Sigmoid colon (tissue), 6 donors: ENCODE measurements at regions not wholly inside any gene's neighbourhood (a gene's known extent, or its start where the extent isn't known, plus 50 kb on each side); places are given as distances from the start of the nearest gene placed in this dataset.

Experiments
- DNase-seq: peaks from one replicate; pipeline ENCODE4 v3.0.0-alpha.2; 2019
- H3K27ac ChIP-seq, 4 donors: fragments of 200-600 bp; sonication (generic); one replicate each; pipeline ENCODE4 v1.5.1; 2016 to 2019; ENCODE audit warnings: mild to moderate bottlenecking in 1 of 4
- H3K27me3 ChIP-seq, 3 donors: fragments of 200-600 bp; sonication (generic); one replicate each; pipeline ENCODE4 v1.5.1; 2019; ENCODE audit warnings: mild to moderate bottlenecking in 1 of 3
- H3K36me3 ChIP-seq, 4 donors: fragments of 200-600 bp; sonication (generic); one replicate each; pipeline ENCODE4 v1.5.1; 2016 to 2019
- H3K4me1 ChIP-seq, 4 donors: fragments of 200-600 bp; sonication (generic); one replicate each; pipeline ENCODE4 v1.5.1; 2017 to 2019
- H3K4me3 ChIP-seq, 4 donors: fragments of 200-600 bp; sonication (generic); one replicate each; pipeline ENCODE4 v1.5.1; 2017 to 2019; ENCODE audit warnings: mild to moderate bottlenecking in 2 of 4, moderate library complexity in 1 of 4
- H3K9me3 ChIP-seq, 4 donors: fragments of 200-600 bp in 3 of 4; sonication (generic) in 3 of 4; one replicate each; pipeline versions ENCODE4 v1.5.1 to v1.6.1; 2013 to 2019
- CTCF ChIP-seq, 4 experiments: fragments of 450-650 bp in 3 of 4; fragments of 200-600 bp in 1 of 4; IDR thresholded peaks; one replicate each; pipeline ENCODE4 v1.5.1; 2016 to 2019; ENCODE audit warnings: antibody characterized with exemption in 4 of 4, mild to moderate bottlenecking in 3 of 4, moderate library complexity in 2 of 4
- EP300 ChIP-seq, 4 donors: sonication (generic); formaldehyde crosslinking; IDR thresholded peaks; one replicate each; pipeline ENCODE4 v1.6.1; 2017; ENCODE audit warnings: antibody characterized with exemption in 4 of 4
- POLR2A ChIP-seq, 2 donors: fragments of 450-650 bp; IDR thresholded peaks; one replicate each; pipeline ENCODE4 v1.6.1; 2016; ENCODE audit warnings: antibody characterized with exemption in 2 of 2, mild to moderate bottlenecking in 2 of 2, moderate library complexity in 2 of 2
- POLR2AphosphoS5 ChIP-seq, 4 donors: sonication (generic); formaldehyde crosslinking; IDR thresholded peaks; one replicate each; pipeline ENCODE4 v1.6.1; 2017; ENCODE audit warnings: antibody characterized with exemption in 4 of 4
- WGBS, 2 donors: extraction: QIAGEN DNeasy Blood & Tissue Kit; methylation state at CpG; one replicate each; pipeline ENCODE4 v1.1.7; 2013; 5-methylcytosine and 5-hydroxymethylcytosine counted together
- intact Hi-C: fragments of 100-400 bp; cut with DNase I; formaldehyde crosslinking; loops from one replicate; pipeline ENCODE4 v1.15.1; 2023
- donor health status: healthy with polysubstance abuse.
- donor health status: healthy.

- no peaks in the 10 kb centered on the region for H3K36me3 ChIP-seq
- peaks cover 0 to 5% (median 0%) of the 10 kb centered on the region in 4 donors for H3K4me1 ChIP-seq
- TF ChIP-seq POLR2AphosphoS5 (IDR thresholded peaks at IDR 0.05) (no peak), CTCF (IDR thresholded peaks at IDR 0.05) (no peak), EP300 (IDR thresholded peaks at IDR 0.05) (no peak), POLR2A (IDR thresholded peaks at IDR 0.05) (no peak)
- intact Hi-C loops = no loop called here
- 70 to 77% methylated on average over 2 of the region's 2 CpGs for WGBS, 2 donors
- H3K9me3 ChIP-seq = no peaks in the 10 kb centered on the region
- H3K27me3 ChIP-seq = no peaks in the 10 kb centered on the region
- DNase-seq = no peak
- no peak overlapping the region for H3K27ac ChIP-seq
- H3K4me3 ChIP-seq = no peak overlapping the region
Observed at GRCh38 chr1:163421701-163422100, 99.9 kb downstream of the NUF2 start.

GRCh38 chr1:163422738-163423404 lies 101.1 kb downstream of the NUF2 start:
- Histone ChIP-seq H3K27ac (no peak overlapping the region), H3K9me3 (no peaks in the 10 kb centered on the region), H3K4me1 (peaks cover 0 to 5% (median 0%) of the 10 kb centered on the region in 4 donors), H3K36me3 (no peaks in the 10 kb centered on the region), H3K4me3 (no peak overlapping the region), H3K27me3 (no peaks in the 10 kb centered on the region)
- intact Hi-C loops = no loop called here
- WGBS, 2 donors = 94 to 96% methylated on average over 27 of the region's 27 CpGs
- TF ChIP-seq CTCF (IDR thresholded peaks at IDR 0.05) = no peak
- no peak for TF ChIP-seq POLR2A (IDR thresholded peaks at IDR 0.05)
- TF ChIP-seq POLR2AphosphoS5 (IDR thresholded peaks at IDR 0.05) = no peak
- TF ChIP-seq EP300 (IDR thresholded peaks at IDR 0.05) = no peak
- no peak for DNase-seq

DNA sequence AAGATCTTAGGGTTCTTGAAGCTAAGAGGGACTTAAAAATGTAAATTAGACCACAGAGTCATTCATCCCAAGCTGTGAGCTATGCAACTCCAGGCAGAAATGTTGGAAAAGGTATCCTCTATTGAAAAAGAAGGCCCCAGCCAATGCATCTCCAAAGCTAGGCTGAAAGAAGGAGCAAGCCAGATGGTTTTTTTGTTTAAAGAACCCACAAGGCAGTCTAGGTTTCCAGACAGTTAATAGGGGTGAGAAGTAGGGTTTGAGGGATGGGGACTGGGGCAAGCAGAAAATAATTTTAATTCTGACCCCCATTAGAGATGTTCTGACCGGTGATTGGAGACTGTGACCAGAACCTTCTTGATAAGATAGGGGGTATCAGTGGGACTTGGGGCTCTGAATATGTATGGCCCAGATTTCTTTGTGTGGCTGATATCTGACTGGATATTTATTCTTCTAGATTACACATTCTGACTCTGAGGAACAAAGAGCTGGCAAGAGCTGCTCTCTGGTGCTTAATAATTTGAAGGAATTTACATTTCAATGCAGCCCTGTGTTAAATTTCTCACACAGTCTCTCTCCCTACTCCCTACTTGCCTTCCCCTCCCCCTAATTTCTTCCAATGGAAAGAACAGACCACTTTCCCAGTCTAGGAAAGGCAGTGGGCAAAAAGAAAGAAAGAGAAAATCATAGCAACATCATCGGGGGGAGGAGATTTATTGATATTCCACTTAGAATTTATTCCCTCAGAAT lies 104.9 kb downstream of the NUF2 start:
- Histone ChIP-seq H3K4me1 (peaks cover 0 to 2% (median 0%) of the 10 kb centered on the region in 4 donors), H3K27me3 (no peaks in the 10 kb centered on the region), H3K36me3 (no peaks in the 10 kb centered on the region), H3K4me3 (no peak overlapping the region), H3K27ac (no peak overlapping the region), H3K9me3 (peaks cover 0 to 2% (median 0%) of the 10 kb centered on the region in 4 donors)
- 85 to 87% methylated on average over 2 of the region's 2 CpGs for WGBS, 2 donors
- no peak for DNase-seq
- intact Hi-C loops = no loop called here
- TF ChIP-seq POLR2AphosphoS5 (IDR thresholded peaks at IDR 0.05) (no peak), POLR2A (IDR thresholded peaks at IDR 0.05) (no peak), CTCF (IDR thresholded peaks at IDR 0.05) (no peak), EP300 (IDR thresholded peaks at IDR 0.05) (no peak)

- intact Hi-C loops = no loop called here
- DNase-seq = no peak
- Histone ChIP-seq H3K4me1 (no peaks in the 10 kb centered on the region), H3K27me3 (no peaks in the 10 kb centered on the region), H3K4me3 (no peak overlapping the region), H3K36me3 (no peaks in the 10 kb centered on the region), H3K27ac (no peak overlapping the region), H3K9me3 (peaks cover 0 to 2% (median 0%) of the 10 kb centered on the region in 4 donors)
- 60 to 83% methylated on average over 3 of the region's 3 CpGs for WGBS, 2 donors
- TF ChIP-seq EP300 (IDR thresholded peaks at IDR 0.05) = no peak
- TF ChIP-seq POLR2AphosphoS5 (IDR thresholded peaks at IDR 0.05) = no peak
- no peak for TF ChIP-seq CTCF (IDR thresholded peaks at IDR 0.05)
- TF ChIP-seq POLR2A (IDR thresholded peaks at IDR 0.05) = no peak
Observed at GRCh38 chr1:163427279-163427678, 105.5 kb downstream of the NUF2 start.
